ENCODE measurements at regions not wholly inside any gene's neighbourhood (a gene's known extent, or its start where the extent isn't known, plus 50 kb on each side); places are given as distances from the start of the nearest gene placed in this dataset.

DNA sequence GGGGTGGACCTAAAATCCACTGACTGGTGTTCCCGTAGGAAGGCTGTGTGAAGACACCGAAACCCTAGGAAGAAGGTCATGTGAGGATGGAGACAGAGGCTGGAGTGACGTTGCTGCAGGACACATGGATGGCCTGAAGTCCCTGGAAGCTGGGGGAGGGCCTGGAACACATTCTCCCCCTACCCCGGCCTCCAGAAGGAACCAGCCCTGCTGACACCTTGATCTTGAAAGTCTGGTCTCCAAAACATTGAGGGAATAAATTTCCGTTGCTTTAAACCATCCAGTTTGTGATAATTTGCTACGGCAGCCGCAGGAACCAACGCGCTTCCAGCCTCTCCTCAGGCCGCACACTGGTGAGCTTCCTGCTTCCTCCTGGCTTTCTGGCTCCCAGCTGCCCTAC lies 288.2 kb downstream of the GLRX3 start:
- no peak overlapping the region for H3K4me3 ChIP-seq (ENCODE audit: low read length)
- DNase-seq (no peak), ATAC-seq (no peak)
- Mint-ChIP-seq H3K27ac (no peak overlapping the region), H3K9me3 (peaks cover 0 to 7% (median 0%) of the 10 kb centered on the region in 11 donors), H3K27me3 (peaks cover 0 to 20% (median 8%) of the 10 kb centered on the region in 5 donors), H3K4me1 (no peaks in the 10 kb centered on the region), H3K36me3 (no peaks in the 10 kb centered on the region), H3K4me3 (no peak overlapping the region)
- no peaks in the 10 kb centered on the region for H3K36me3 ChIP-seq (ENCODE audit: control insufficient read depth in 2 of 3, insufficient read depth in 3 of 3, low read length in 3 of 3)
- H3K27me3 ChIP-seq (ENCODE audit: control insufficient read depth in 2 of 2, insufficient read depth in 2 of 2, low read length in 2 of 2): no peaks in the 10 kb centered on the region
- no peaks in the 10 kb centered on the region for H3K4me1 ChIP-seq (ENCODE audit: control insufficient read depth in 2 of 2, insufficient read depth in 2 of 2, low read length in 2 of 2)
- intact Hi-C loops (cut with micrococcal nuclease): no loop called here
- H3K9me3 ChIP-seq (ENCODE audit: control insufficient read depth in 2 of 3, low read length in 3 of 3): no peaks in the 10 kb centered on the region
- CTCF ChIA-PET: no interaction called here
- H3K27ac ChIP-seq (ENCODE audit: low read depth, low read length): no peak overlapping the region
- POLR2A ChIA-PET: no interaction called here

DNA sequence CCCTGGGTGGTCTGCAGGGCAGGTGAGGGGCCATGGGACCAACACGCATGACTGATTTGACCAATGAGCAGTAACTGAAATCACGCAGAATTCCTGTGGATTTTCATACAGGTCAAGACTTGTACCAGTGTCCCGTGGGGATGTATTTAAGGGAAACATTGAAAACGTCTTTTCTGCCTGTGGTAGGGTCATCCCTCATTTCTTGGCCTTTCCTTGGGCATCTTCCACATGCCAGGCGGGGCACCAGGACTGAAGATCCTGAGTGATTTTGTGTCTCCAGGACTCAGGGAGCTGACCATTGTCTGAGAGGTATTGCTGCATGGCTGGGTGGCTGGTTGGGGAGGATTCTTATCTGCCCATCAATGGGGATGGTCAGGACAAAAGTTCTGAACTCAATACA lies 289.0 kb downstream of the GLRX3 start:
- Histone ChIP-seq H3K9me3 (ENCODE audit: control insufficient read depth in 2 of 3, low read length in 3 of 3) (no peaks in the 10 kb centered on the region), H3K4me1 (ENCODE audit: control insufficient read depth in 2 of 2, insufficient read depth in 2 of 2, low read length in 2 of 2) (no peaks in the 10 kb centered on the region), H3K36me3 (ENCODE audit: control insufficient read depth in 2 of 3, insufficient read depth in 3 of 3, low read length in 3 of 3) (no peaks in the 10 kb centered on the region), H3K4me3 (ENCODE audit: low read length) (no peak overlapping the region), H3K27ac (ENCODE audit: low read depth, low read length) (no peak overlapping the region), H3K27me3 (ENCODE audit: control insufficient read depth in 2 of 2, insufficient read depth in 2 of 2, low read length in 2 of 2) (no peaks in the 10 kb centered on the region)
- H3K27me3 Mint-ChIP-seq: peaks cover 0 to 19% (median 8%) of the 10 kb centered on the region in 5 donors
- DNase-seq: no peak
- no peak overlapping the region for H3K27ac Mint-ChIP-seq
- intact Hi-C loops (cut with micrococcal nuclease): no loop called here
- ChIA-PET POLR2A (no interaction called here), CTCF (no interaction called here)
- H3K9me3 Mint-ChIP-seq: peaks cover 0 to 7% (median 0%) of the 10 kb centered on the region in 11 donors
- no peaks in the 10 kb centered on the region for H3K36me3 Mint-ChIP-seq
- H3K4me1 Mint-ChIP-seq: no peaks in the 10 kb centered on the region
- ATAC-seq: no peak
- H3K4me3 Mint-ChIP-seq: no peak overlapping the region

GRCh38 chr10:130425881-130426435 lies 289.8 kb downstream of the GLRX3 start:
- Histone ChIP-seq H3K4me3 (ENCODE audit: low read length) (no peak overlapping the region), H3K27ac (ENCODE audit: low read depth, low read length) (no peak overlapping the region), H3K27me3 (ENCODE audit: control insufficient read depth in 2 of 2, insufficient read depth in 2 of 2, low read length in 2 of 2) (no peaks in the 10 kb centered on the region), H3K36me3 (ENCODE audit: control insufficient read depth in 2 of 3, insufficient read depth in 3 of 3, low read length in 3 of 3) (no peaks in the 10 kb centered on the region), H3K9me3 (ENCODE audit: control insufficient read depth in 2 of 3, low read length in 3 of 3) (no peaks in the 10 kb centered on the region), H3K4me1 (ENCODE audit: control insufficient read depth in 2 of 2, insufficient read depth in 2 of 2, low read length in 2 of 2) (no peaks in the 10 kb centered on the region)
- ATAC-seq (no peak), DNase-seq (no peak)
- intact Hi-C loops (cut with micrococcal nuclease): no loop called here
- H3K36me3 Mint-ChIP-seq: no peaks in the 10 kb centered on the region
- H3K27me3 Mint-ChIP-seq: peaks cover 0 to 14% (median 8%) of the 10 kb centered on the region in 5 donors
- no peaks in the 10 kb centered on the region for H3K4me1 Mint-ChIP-seq
- peaks cover 0 to 7% (median 0%) of the 10 kb centered on the region in 11 donors for H3K9me3 Mint-ChIP-seq
- ChIA-PET POLR2A (no interaction called here), CTCF (no interaction called here)
- no peak overlapping the region for H3K27ac Mint-ChIP-seq
- no peak overlapping the region for H3K4me3 Mint-ChIP-seq

DNA sequence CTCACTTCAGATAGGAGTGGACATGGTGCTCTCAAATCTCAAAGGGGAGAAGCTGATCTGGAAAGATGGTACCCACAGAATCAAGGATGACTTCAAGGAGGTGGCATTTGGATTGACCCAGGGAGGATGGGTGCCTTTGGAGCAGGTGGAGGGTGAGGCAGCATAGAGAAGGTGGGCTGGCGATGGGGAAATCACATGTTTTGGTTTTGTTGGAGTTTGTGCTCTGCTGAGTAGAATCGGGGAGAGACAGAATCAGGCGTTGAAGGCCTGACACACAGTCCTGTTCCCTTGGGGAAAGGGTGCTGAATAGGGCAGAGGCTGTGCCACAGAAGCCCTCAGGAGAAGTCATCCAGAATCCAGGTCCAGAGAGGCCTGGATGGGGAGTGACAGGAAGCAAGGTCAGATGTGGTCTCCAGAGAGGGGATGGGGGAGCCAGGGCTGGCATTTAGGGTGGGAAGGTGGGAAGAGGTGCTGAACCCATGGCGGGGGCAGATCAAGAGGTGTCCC lies 291.1 kb downstream of the GLRX3 start:
- Mint-ChIP-seq H3K27me3 (peaks cover 0 to 14% (median 8%) of the 10 kb centered on the region in 5 donors), H3K27ac (no peak overlapping the region), H3K9me3 (peaks cover 0 to 7% (median 0%) of the 10 kb centered on the region in 11 donors), H3K4me3 (no peak overlapping the region), H3K4me1 (no peaks in the 10 kb centered on the region), H3K36me3 (no peaks in the 10 kb centered on the region)
- H3K9me3 ChIP-seq (ENCODE audit: control insufficient read depth in 2 of 3, low read length in 3 of 3): no peaks in the 10 kb centered on the region
- intact Hi-C loops (cut with micrococcal nuclease): no loop called here
- no peak overlapping the region for H3K27ac ChIP-seq (ENCODE audit: low read depth, low read length)
- ATAC-seq: no peak
- no peaks in the 10 kb centered on the region for H3K36me3 ChIP-seq (ENCODE audit: control insufficient read depth in 2 of 3, insufficient read depth in 3 of 3, low read length in 3 of 3)
- DNase-seq: no peak
- no peak overlapping the region for H3K4me3 ChIP-seq (ENCODE audit: low read length)
- ChIA-PET POLR2A (no interaction called here), CTCF (no interaction called here)
- H3K27me3 ChIP-seq (ENCODE audit: control insufficient read depth in 2 of 2, insufficient read depth in 2 of 2, low read length in 2 of 2): no peaks in the 10 kb centered on the region
- H3K4me1 ChIP-seq (ENCODE audit: control insufficient read depth in 2 of 2, insufficient read depth in 2 of 2, low read length in 2 of 2): no peaks in the 10 kb centered on the region

- ChIA-PET POLR2A (no interaction called here), CTCF (no interaction called here)
- Histone ChIP-seq H3K4me3 (ENCODE audit: low read length) (no peak overlapping the region), H3K4me1 (ENCODE audit: control insufficient read depth in 2 of 2, insufficient read depth in 2 of 2, low read length in 2 of 2) (no peaks in the 10 kb centered on the region), H3K27me3 (ENCODE audit: control insufficient read depth in 2 of 2, insufficient read depth in 2 of 2, low read length in 2 of 2) (no peaks in the 10 kb centered on the region), H3K36me3 (ENCODE audit: control insufficient read depth in 2 of 3, insufficient read depth in 3 of 3, low read length in 3 of 3) (no peaks in the 10 kb centered on the region), H3K9me3 (ENCODE audit: control insufficient read depth in 2 of 3, low read length in 3 of 3) (no peaks in the 10 kb centered on the region), H3K27ac (ENCODE audit: low read depth, low read length) (no peak overlapping the region)
- Mint-ChIP-seq H3K36me3 (no peaks in the 10 kb centered on the region), H3K4me3 (no peak overlapping the region), H3K27me3 (peaks cover 0 to 10% (median 0%) of the 10 kb centered on the region in 5 donors), H3K4me1 (no peaks in the 10 kb centered on the region), H3K27ac (no peak overlapping the region), H3K9me3 (peaks cover 0 to 7% (median 0%) of the 10 kb centered on the region in 11 donors)
- intact Hi-C loops (cut with micrococcal nuclease): no loop called here
- no peak for ATAC-seq
- DNase-seq: no peak
These were observed 292.7 kb downstream of the GLRX3 start for GRCh38 chr10:130428936-130429335.

GRCh38 chr10:130429809-130430208 lies 293.6 kb downstream of the GLRX3 start:
- intact Hi-C loops (cut with micrococcal nuclease): no loop called here
- H3K36me3 Mint-ChIP-seq: no peaks in the 10 kb centered on the region
- Histone ChIP-seq H3K4me1 (ENCODE audit: control insufficient read depth in 2 of 2, insufficient read depth in 2 of 2, low read length in 2 of 2) (no peaks in the 10 kb centered on the region), H3K27ac (ENCODE audit: low read depth, low read length) (no peak overlapping the region), H3K36me3 (ENCODE audit: control insufficient read depth in 2 of 3, insufficient read depth in 3 of 3, low read length in 3 of 3) (no peaks in the 10 kb centered on the region), H3K9me3 (ENCODE audit: control insufficient read depth in 2 of 3, low read length in 3 of 3) (no peaks in the 10 kb centered on the region), H3K4me3 (ENCODE audit: low read length) (no peak overlapping the region), H3K27me3 (ENCODE audit: control insufficient read depth in 2 of 2, insufficient read depth in 2 of 2, low read length in 2 of 2) (no peaks in the 10 kb centered on the region)
- DNase-seq (no peak), ATAC-seq (no peak)
- H3K27me3 Mint-ChIP-seq: peaks cover 0 to 7% (median 0%) of the 10 kb centered on the region in 5 donors
- no peak overlapping the region for H3K4me3 Mint-ChIP-seq
- ChIA-PET CTCF (no interaction called here), POLR2A (no interaction called here)
- no peak overlapping the region for H3K27ac Mint-ChIP-seq
- no peaks in the 10 kb centered on the region for H3K4me1 Mint-ChIP-seq
- peaks cover 0 to 7% (median 0%) of the 10 kb centered on the region in 11 donors for H3K9me3 Mint-ChIP-seq

GRCh38 chr10:130430291-130430690 lies 294.1 kb downstream of the GLRX3 start:
- intact Hi-C loops (cut with micrococcal nuclease): no loop called here
- Histone ChIP-seq H3K4me3 (ENCODE audit: low read length) (no peak overlapping the region), H3K27me3 (ENCODE audit: control insufficient read depth in 2 of 2, insufficient read depth in 2 of 2, low read length in 2 of 2) (no peaks in the 10 kb centered on the region), H3K9me3 (ENCODE audit: control insufficient read depth in 2 of 3, low read length in 3 of 3) (no peaks in the 10 kb centered on the region), H3K36me3 (ENCODE audit: control insufficient read depth in 2 of 3, insufficient read depth in 3 of 3, low read length in 3 of 3) (no peaks in the 10 kb centered on the region), H3K4me1 (ENCODE audit: control insufficient read depth in 2 of 2, insufficient read depth in 2 of 2, low read length in 2 of 2) (no peaks in the 10 kb centered on the region), H3K27ac (ENCODE audit: low read depth, low read length) (no peak overlapping the region)
- H3K36me3 Mint-ChIP-seq: no peaks in the 10 kb centered on the region
- CTCF ChIA-PET: no interaction called here
- H3K27ac Mint-ChIP-seq: no peak overlapping the region
- peaks cover 0 to 7% (median 0%) of the 10 kb centered on the region in 11 donors for H3K9me3 Mint-ChIP-seq
- no peaks in the 10 kb centered on the region for H3K4me1 Mint-ChIP-seq
- ATAC-seq (no peak), DNase-seq (no peak)
- peaks cover 0 to 5% (median 0%) of the 10 kb centered on the region in 5 donors for H3K27me3 Mint-ChIP-seq
- POLR2A ChIA-PET: no interaction called here
- no peak overlapping the region for H3K4me3 Mint-ChIP-seq
